ENCODE measurements at regions not wholly inside any gene's neighbourhood (a gene's known extent, or its start where the extent isn't known, plus 50 kb on each side); places are given as distances from the start of the nearest gene placed in this dataset.

DNA sequence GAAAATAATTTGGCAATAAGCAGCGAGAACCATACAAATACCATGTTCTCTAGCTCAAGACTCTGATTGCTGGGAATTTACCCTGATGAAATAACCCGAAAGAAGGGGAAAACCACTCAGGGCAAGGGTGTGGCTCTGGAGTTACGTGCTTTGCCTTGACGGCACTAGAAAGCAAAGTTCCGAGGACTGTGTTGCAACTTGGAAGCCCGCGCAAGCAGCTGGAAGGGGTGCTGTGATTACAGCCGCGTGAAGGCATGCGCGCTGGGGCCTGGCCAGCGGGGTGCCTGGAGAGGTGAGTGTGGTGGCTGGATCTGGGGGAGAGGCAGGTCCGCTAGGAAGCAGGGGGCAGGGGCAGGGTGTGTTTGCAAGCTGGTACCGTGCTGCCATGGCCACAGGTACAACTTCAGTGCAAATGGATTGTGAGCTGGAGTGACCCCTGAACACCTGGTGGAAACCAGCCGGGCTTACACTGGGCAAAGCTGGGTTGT lies 52.6 kb upstream of the CNOT6 start:
- no peaks in the 10 kb centered on the region; the same call in 1 of the 2 replicates for H3K27me3 Mint-ChIP-seq (ENCODE audit: low read depth)
- H3K4me1 Mint-ChIP-seq = peaks cover 6% of the 10 kb centered on the region; the same call in 1 of the 2 replicates
- no peak overlapping the region for H3K27ac Mint-ChIP-seq
- peaks cover 34% of the 10 kb centered on the region for H3K9me3 Mint-ChIP-seq
- DNase-seq (ENCODE audit: low spot score) = no peak
- POLR2A ChIA-PET = no interaction called here
- no peak overlapping the region for H3K4me3 Mint-ChIP-seq
- CTCF ChIA-PET = interaction anchor here (1.2 to 2.5 kb wide), 3 partner anchors 10 to 88 kb away, joined by 3 to 12 read pairs (median 5); no protein-coding TSS in a partner anchor
- ATAC-seq = no peak
- peaks cover 5% of the 10 kb centered on the region for H3K36me3 Mint-ChIP-seq
- TF ChIP-seq RELA (CRISPR knock-in tag; IDR thresholded peaks at IDR 0.05; ENCODE audit: borderline replicate concordance) (no peak), ZNF416 (CRISPR knock-in tag; IDR thresholded peaks at IDR 0.05) (no peak)
- TF ChIP-seq, protein P1, sequence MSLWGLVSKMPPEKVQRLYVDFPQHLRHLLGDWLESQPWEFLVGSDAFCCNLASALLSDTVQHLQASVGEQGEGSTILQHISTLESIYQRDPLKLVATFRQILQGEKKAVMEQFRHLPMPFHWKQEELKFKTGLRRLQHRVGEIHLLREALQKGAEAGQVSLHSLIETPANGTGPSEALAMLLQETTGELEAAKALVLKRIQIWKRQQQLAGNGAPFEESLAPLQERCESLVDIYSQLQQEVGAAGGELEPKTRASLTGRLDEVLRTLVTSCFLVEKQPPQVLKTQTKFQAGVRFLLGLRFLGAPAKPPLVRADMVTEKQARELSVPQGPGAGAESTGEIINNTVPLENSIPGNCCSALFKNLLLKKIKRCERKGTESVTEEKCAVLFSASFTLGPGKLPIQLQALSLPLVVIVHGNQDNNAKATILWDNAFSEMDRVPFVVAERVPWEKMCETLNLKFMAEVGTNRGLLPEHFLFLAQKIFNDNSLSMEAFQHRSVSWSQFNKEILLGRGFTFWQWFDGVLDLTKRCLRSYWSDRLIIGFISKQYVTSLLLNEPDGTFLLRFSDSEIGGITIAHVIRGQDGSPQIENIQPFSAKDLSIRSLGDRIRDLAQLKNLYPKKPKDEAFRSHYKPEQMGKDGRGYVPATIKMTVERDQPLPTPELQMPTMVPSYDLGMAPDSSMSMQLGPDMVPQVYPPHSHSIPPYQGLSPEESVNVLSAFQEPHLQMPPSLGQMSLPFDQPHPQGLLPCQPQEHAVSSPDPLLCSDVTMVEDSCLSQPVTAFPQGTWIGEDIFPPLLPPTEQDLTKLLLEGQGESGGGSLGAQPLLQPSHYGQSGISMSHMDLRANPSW (CRISPR knock-in tag; conservative IDR thresholded peaks at IDR 0.05; ENCODE audit: low read depth) = no peak

Data from WTC11 (cell line).